Lung (tissue), 11 donors: ENCODE measurements at regions not wholly inside any gene's neighbourhood (a gene's known extent, or its start where the extent isn't known, plus 50 kb on each side); places are given as distances from the start of the nearest gene placed in this dataset.

Experiments used
- ATAC-seq: fragments of 200-7000 bp; cut with Tn5 transposase; one replicate; pipeline ENCODE4 v1.9.1; 2020; ENCODE audit warnings: moderate number of reproducible peaks; ENCODE audit not compliant: insufficient read depth, low FRiP score
- DNase-seq, 3 donors: peaks; one replicate each; pipeline ENCODE4 v3.0.0-alpha.2; 2013 to 2017
- H3K27ac ChIP-seq, 2 donors: one replicate each; pipeline ENCODE4 v1.5.1; 2013; ENCODE audit warnings: mild to moderate bottlenecking in 2 of 2, moderate library complexity in 2 of 2, control low read depth in 1 of 2, inconsistent platforms in 1 of 2, low read depth in 1 of 2, low read length in 1 of 2
- H3K27me3 ChIP-seq, 3 donors: one replicate each; pipeline ENCODE4 v1.5.1; 2013; ENCODE audit warnings: low read length in 2 of 3; ENCODE audit not compliant: control insufficient read depth in 3 of 3, insufficient read depth in 3 of 3
- H3K36me3 ChIP-seq, 4 donors: one replicate each; pipeline ENCODE4 v1.5.1; 2013; ENCODE audit warnings: low read length in 4 of 4, mild to moderate bottlenecking in 1 of 4, moderate library complexity in 1 of 4; ENCODE audit not compliant: control insufficient read depth in 4 of 4, insufficient read depth in 4 of 4
- H3K4me1 ChIP-seq, 5 donors: one replicate each; pipeline ENCODE4 v1.5.1; 2013; ENCODE audit warnings: low read length in 5 of 5, mild to moderate bottlenecking in 2 of 5, moderate library complexity in 1 of 5; ENCODE audit not compliant: control insufficient read depth in 5 of 5, insufficient read depth in 5 of 5
- H3K4me3 ChIP-seq: one replicate; pipeline ENCODE4 v1.5.1; 2013; ENCODE audit warnings: mild to moderate bottlenecking, control low read depth, moderate library complexity
- H3K9ac ChIP-seq, 2 donors: one replicate each; pipeline ENCODE4 v1.5.1; 2013; ENCODE audit warnings: low read length in 2 of 2, control low read depth in 1 of 2; ENCODE audit not compliant: insufficient read depth in 1 of 2
- H3K9me3 ChIP-seq, 4 donors: one replicate each; pipeline ENCODE4 v1.5.1; 2013; ENCODE audit warnings: low read length in 3 of 4, mild to moderate bottlenecking in 1 of 4, moderate library complexity in 1 of 4; ENCODE audit not compliant: control insufficient read depth in 4 of 4, insufficient read depth in 3 of 4
- CTCF ChIP-seq: IDR thresholded peaks from 2 replicates; pipeline ENCODE4 v1.5.1; 2012; ENCODE audit warnings: mild to moderate bottlenecking; ENCODE audit errors: control extremely low read depth, extremely low read depth
- WGBS, 2 donors: extraction: QIAGEN DNeasy Blood & Tissue Kit; methylation state at CpG; one replicate each; pipeline ENCODE4 v1.1.7; 2013; 5-methylcytosine and 5-hydroxymethylcytosine counted together
- donor health status: control.
- donor health status: control.
- donor health status: Bipolar disorder and iron deficiency.
- donor health status: healthy.
- donor health status: DM: yes; HTN: yes; CAD: no.

DNA sequence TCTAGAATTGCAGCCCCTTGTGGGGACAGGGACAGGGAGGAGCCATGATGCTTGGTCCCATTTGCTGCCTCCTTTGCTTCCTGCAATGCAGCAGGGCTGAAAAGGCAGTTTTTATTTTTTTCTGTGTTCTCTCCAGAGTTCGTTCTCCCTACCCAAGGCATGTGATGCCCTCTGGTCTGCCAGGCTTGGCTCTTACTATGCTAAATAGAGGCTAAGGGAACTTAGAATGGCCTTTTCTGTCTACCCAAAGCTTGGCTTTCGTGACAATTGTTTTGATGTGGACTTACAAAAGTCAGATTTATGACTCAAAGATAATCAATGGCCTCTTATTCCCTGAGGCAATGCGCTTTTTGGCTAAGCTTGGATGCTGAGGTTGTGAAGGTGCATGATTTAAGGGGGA lies 293.3 kb upstream of the TBL1XR1 start:
- WGBS, 2 donors: 91 to 95% methylated on average over 3 of the region's 3 CpGs
- H3K27ac ChIP-seq: peak overlapping the region in 1 of 2 donors; percentile 10
- ATAC-seq (no peak), DNase-seq (no peak)
- H3K9ac ChIP-seq: no peak overlapping the region
- H3K4me1 ChIP-seq: peaks cover 0 to 20% (median 7%) of the 10 kb centered on the region in 5 donors
- H3K9me3 ChIP-seq: peaks cover 0 to 2% (median 0%) of the 10 kb centered on the region in 4 donors
- no peaks in the 10 kb centered on the region for H3K36me3 ChIP-seq
- H3K27me3 ChIP-seq: no peaks in the 10 kb centered on the region
- no peak for TF ChIP-seq CTCF
- no peak overlapping the region for H3K4me3 ChIP-seq

DNA sequence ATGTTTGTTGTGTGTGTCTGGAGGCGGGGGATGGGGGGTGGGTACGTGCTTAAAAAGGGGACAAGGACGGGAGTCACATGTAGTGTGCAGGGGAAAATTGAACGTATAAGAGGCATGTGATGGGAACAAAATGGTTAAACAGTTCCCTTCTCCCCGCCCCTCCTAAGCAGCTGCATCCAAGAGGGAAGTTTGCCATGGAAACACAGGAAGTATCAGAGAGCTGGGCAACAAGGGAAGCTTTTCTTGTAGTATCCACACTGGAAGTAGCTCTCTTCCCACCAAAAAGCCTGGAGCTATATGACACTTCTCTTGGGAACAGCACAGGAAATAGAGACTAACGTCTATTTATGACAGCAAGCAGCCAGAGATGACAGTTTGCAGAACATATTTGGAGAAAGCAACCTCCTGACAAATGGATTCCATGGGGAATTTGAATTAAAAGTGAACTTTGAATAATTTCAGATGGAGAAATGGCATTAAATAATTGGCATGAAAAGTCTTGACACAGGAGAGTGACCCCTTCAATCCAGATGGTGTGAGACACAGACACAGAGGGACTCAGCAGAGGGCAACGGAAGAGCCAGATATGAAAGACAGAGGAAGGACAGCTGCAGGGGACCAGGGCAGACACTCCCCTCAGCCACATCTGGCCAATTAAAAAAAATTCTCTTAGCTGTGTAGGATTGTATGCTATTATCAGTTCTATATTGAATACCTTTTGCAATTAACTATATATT lies 294.2 kb upstream of the TBL1XR1 start:
- DNase-seq (peak; percentile 74 to 95 (median 94)), ATAC-seq (no peak)
- Histone ChIP-seq H3K27ac (no peak overlapping the region), H3K4me3 (no peak overlapping the region), H3K27me3 (no peaks in the 10 kb centered on the region), H3K36me3 (no peaks in the 10 kb centered on the region), H3K9ac (peak overlapping the region in 1 of 2 donors; percentile 38), H3K9me3 (no peaks in the 10 kb centered on the region), H3K4me1 (peaks cover 0 to 20% (median 10%) of the 10 kb centered on the region in 5 donors)
- TF ChIP-seq CTCF: no peak
- WGBS, 2 donors: 43 to 55% methylated on average over 7 of the region's 7 CpGs

- Histone ChIP-seq H3K27ac (no peak overlapping the region), H3K9me3 (no peaks in the 10 kb centered on the region), H3K36me3 (no peaks in the 10 kb centered on the region), H3K4me1 (peaks cover 0 to 14% (median 9%) of the 10 kb centered on the region in 5 donors), H3K9ac (no peak overlapping the region), H3K4me3 (no peak overlapping the region), H3K27me3 (no peaks in the 10 kb centered on the region)
- DNase-seq (no peak), ATAC-seq (no peak)
- WGBS, 2 donors: 85 to 88% methylated on average over 2 of the region's 2 CpGs
- TF ChIP-seq CTCF: no peak
These were observed 295.8 kb upstream of the TBL1XR1 start for GRCh38 chr3:177493091-177493490.
